ENCODE measurements at regions not wholly inside any gene's neighbourhood (a gene's known extent, or its start where the extent isn't known, plus 50 kb on each side); places are given as distances from the start of the nearest gene placed in this dataset.

GRCh38 chr2:2808551-2809058, 477.5 kb upstream of the MYT1L start:
- TF ChIP-seq CTCF (IDR thresholded peaks at IDR 0.05) (no peak), POLR2A (IDR thresholded peaks at IDR 0.05) (no peak)

Data from lower leg skin (tissue), 3 donors.